ENCODE measurements at regions not wholly inside any gene's neighbourhood (a gene's known extent, or its start where the extent isn't known, plus 50 kb on each side); places are given as distances from the start of the nearest gene placed in this dataset.
"Not testable (repeated sequence)": the region's sequence is repeated elsewhere in the genome, so short reads cannot be mapped to it uniquely, and the experiment has no call there.

DNA sequence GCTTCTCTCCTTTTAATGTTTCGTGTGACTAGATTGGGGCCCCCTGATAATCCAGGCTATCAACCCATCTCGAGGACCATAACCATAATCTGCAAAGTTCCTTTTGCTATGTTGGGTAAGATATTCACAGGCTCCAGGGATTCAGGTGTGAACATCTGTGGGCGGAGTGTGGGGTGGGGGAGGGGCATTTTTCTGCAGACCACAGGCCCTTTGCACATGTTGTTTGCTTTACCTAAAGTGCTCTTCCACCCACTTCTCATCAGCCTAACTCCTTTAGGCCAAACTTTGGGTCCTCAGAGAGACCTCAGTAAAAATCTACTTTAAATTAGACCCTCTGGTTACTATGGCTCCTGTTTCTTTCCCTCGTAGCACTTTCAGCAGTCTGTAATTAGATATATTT is 284.4 kb downstream of the WDR11 start:
- no peak for DNase-seq (ENCODE audit: low read depth)

DNA sequence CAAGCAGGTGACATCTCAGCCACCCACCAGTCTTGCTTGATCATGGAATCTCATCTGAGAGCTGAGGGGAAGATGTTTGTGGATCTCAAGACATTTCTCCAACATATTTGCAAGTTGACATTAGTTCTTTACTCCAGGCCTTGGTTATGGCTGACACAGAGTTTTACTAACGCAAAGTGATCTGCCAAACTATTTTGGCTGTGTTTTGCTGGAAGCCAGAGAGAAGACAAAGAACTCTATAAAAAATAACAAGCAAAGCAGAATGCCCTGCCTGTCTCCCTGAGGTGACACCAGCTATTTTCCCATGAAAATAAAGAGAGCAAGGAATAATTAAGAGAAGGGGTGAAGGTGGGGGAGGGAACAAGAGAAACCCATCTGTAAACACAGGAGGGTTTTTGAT is 286.4 kb downstream of the WDR11 start:
- no peak for DNase-seq (ENCODE audit: low read depth)

DNA sequence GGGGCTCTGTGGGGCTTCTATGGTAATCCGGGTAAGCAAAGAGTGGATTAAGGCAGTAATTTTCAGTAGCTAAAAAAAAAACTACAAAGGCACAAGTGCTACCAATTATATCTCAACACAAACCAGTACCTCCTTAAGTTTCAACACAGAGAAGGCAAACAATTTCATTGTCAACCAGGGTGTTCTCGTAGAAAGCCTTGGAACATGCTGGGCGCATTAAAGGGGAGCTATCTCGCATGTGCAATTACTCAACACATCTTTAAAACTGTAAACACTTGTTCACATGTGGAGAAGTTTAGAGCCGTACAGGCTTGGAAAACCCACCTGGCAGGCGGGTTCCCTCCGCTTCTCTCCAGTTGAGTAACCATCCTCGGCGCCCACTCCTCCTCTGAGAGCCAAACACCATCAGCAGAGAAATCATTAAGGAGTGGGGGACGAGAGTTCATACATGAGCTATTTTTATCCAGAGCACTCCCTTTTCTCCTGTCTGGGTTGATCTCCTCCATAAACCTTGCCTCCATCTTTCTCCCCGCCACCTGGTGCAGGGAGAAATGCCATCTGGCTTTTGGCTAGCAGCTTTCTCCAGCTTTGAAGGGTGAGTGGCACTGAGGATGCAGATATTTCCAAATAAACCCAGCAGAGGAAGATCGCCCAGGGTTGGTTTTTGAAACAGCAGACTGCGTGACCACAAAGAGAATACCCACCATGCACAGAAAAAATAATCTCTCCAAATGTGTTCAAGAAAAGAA is 287.1 kb downstream of the WDR11 start:
- no peak for DNase-seq (ENCODE audit: low read depth)

DNA sequence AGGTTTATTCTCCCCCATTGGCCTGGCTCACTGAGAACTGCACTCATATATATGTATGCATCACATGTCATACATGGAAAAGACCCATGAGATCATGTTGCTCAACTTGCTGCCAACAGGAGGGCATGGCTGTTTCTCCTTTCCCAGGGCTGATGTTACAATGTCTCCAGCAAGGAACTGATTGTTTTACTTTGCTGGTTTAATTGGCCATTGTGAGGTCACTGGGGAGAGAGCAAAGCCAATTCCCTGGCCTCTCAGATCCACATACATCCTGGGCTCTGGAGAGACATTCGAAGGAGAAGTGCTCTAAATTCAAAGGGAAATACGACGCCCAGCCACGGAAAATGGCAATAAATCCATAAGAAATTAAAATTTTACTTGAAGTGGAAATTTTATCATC is 287.8 kb downstream of the WDR11 start:
- DNase-seq (ENCODE audit: low read depth) = no peak

DNA sequence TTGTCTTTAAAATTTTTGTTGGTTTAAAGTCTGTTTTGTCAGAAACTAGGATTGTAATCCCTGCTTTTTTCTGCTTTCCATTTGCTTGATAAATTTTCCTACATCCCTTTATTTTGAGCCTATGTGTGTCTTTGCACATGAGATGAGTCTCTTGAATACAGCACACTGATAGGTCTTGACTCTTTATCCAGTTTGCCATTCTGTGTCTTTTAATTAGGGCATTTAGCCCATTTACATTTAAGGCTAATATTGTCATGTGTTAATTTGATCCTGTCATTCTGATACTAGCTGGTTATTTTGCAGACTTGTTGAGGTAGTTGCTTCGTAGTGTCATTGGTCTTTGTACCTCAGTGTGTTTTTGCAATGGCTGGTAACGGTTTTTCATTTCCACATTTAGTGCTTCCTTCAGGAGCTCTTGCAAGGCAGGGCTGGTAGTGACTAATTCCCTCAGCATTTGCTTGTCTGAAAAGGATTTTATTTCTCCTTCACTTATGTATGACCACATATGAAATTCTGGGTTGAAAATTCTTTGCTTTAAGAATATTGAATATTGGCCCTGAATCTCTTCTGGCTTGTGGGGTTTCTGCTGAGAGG is 294.7 kb downstream of the WDR11 start:
- DNase-seq (ENCODE audit: low read depth) = not testable (repeated sequence)

DNA sequence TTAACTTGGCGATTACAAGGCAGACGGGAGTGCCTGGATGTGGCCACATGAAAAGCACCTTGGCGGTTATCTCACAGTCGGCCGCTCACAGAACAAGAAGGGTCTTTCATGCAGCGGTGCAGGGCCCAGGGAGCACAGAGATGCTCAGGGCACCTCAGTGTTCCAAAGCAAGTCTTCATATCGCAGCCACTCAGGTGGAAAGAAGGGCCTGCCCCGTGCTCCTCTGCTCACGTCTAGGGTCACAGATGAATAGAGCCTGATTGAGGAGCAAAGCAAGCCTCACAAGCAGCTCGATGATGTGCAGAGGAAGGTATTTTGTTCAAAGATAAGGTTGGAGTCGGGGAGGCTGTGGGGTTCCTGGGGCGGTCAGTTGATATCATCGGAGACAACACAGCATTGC is 297.8 kb downstream of the WDR11 start:
- no peak for DNase-seq (ENCODE audit: low read depth)

DNA sequence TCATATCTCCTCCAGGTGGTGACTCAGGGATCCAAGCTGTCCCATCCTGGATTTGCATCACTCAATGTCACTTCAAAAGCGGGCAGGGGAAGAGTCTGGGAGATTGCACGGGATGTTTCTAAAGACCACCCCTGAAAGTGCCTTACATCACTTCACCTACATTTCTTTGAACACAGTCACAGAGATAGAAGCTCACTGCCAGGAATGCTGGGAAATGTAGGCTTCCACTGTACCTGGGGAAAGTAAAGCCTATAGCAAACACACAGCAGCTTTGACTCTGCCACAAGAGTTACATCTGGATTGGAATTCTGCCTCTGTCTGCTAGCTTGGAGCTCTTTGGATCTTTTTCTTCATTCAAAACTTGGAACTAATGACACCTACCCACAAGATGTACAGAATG is 300.9 kb downstream of the WDR11 start:
- DNase-seq (ENCODE audit: low read depth) = no peak

DNA sequence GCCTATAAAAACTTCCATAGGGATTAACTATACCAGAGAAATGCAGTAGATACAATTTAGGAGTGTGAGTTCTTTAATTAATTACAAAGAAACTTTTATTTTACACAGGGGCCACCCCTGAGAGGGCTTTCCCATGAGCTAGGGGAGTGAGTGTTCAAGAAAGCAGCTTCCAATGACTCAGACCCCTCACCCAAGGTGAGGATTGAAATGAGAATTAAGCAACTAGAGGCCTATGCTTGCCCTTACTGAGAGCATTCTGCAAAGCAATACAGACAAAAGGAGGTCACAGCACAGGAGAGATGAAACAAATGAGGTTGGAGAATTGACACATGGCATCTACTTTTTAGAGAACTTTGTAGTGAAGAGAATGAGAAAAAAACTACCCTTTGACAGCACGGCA is 301.8 kb downstream of the WDR11 start:
- no peak for DNase-seq (ENCODE audit: low read depth)

DNA sequence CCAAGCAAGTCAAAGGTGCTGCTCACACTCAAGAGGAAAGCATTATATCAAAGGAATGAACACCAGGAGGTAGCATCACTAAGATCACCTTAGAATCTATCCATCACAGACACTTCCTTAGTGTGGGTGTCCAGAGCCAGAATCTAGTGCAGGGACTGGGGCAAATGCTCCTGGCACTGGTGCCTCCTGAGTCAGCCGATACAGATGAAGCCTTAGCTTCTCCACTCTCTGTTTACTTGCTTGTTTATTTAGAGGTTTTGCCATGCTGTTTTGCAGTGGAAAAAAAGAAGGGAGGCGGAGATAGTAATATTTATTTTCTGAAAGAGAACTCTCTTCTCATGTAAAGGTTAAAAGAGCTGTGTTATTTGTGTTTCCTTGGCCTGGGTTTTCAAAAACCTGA is 303.1 kb downstream of the WDR11 start:
- no peak for DNase-seq (ENCODE audit: low read depth)

DNA sequence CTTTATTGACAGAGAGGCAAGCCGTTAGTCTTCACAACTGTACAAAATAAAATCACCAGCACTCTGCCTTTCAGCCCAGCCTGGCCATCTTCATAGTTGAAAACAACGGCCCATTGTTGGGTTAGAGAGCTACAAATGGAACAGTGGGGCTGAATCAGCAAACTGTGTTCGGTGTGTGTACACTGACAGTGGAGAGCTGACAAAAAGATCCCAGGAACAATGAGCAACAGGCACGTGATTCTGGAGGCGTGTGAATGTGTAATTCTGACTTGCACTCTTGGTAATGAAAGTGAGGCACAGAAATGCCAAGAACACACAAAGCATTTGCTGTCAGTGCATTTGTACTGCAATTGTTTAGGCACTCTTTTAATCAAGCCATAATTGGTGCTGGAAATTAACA is 303.7 kb downstream of the WDR11 start:
- DNase-seq (ENCODE audit: low read depth) = no peak

DNA sequence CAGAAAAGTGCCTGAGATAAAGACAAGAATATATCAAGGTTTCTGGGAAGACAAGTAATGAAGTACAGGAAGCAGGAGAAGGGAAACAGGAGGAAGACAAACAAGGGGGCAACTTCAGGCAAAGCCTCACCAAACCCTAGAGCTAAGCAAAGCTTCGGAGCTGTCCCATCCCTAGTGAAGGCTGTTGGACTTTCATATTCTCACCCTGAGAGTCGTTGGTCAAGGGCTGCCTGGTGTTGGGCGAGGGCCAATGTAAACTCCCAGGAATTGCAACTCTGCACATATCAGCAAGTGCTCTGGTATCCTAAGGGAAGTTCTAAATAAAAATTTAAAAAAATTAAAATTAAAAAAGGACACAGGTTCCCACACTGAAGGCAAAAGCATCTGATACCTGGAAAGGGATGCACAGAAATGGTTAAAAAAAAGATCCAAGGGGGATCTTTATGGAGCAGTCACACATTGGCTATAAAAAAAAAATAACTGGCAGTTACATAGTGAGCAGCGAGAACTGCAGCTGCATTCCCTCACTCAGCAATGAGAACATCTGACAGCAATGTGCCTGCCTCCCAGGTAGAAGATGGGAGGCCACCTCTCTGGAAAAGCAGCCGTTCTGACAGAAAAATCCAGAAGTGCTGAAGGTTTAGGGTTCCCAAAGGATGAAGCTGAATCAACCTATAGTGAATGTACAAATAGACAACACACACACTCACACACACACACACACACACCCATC is 304.7 kb downstream of the WDR11 start:
- no peak for DNase-seq (ENCODE audit: low read depth)

DNA sequence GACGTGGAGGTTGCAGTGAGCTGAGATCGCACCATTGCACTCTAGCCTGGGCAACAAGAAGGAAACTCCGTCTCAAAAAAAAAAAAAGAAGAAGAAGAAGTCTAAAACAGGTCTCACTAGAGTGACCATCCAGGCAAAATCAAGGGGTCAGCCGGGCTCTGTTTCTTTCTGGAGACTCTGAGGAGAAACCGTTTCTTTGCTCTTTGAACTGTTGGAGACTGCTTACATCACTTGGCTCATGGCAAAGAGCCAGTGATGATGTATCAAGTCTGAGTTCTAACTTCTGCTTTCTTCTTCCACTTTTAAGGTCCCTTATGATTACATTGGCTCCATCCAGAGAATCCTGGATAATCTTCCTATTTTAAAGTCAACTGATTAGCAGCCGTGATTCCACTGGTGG is 306.8 kb downstream of the WDR11 start:
- no peak for DNase-seq (ENCODE audit: low read depth)

DNA sequence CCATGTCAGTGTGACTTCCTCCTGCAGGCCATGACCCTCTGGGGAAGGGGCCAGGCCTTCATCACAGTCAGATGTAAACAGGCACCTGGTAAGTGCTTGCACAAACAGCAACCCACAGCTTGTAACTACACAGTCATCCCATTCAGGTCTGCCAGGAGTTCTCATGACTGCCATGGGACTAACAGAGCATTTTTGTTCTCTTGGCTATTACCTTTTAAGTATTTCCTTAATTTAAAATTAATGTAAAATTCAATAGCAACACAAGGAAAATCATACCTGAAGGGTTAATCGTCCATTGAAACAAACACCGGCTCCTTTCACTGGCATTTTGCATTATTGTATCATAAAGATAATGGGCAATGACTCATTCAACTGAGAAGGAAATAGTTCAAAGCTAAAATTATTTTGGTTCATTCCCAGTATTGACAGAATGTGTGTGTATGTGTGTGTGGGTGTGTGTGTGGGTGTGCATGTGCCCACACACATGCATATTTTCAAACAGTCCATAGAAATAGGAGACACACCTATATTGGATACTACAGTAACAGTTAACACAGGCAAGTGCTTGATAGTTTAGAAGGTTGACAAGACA is 307.9 kb downstream of the WDR11 start:
- no peak for DNase-seq (ENCODE audit: low read depth)

DNA sequence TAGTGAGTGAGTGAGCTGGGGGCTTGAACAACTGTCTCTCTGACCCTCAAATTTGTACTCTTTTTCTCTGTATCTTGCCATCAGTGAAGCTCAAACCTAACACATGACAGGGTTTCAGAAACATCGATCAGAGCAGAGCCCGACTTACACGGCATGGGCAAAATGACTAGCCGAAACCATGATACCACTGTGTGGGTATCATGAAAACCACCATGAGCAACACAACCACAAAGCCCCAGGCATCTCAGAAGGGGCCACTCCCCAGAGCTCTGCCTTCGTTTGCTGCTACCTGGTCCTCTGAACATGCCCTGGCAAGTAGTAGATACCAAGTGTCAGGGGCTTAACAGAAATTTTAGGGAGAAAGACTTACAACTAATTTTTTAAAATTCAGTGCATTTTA is 308.5 kb downstream of the WDR11 start:
- DNase-seq (ENCODE audit: low read depth) = peak; percentile 22

DNA sequence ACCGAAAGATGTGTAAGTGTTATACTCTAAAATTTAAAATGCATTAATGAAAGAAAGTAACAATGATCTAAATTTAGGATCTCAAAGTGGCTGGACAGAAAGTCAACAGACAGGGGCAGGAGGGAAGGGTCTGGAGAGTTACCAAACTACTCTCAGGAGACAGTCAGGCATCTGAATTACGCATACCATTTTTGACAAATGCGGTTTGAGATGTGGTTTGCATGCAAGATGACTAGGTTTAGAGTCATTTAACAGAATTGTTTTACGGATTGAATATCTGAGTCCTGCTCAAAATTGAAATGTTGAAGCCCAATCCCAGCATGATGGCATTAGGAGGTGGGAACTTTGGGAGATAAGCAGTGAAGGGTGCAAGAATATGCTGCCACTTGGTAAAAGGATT is 314.1 kb downstream of the WDR11 start:
- no peak for DNase-seq (ENCODE audit: low read depth)

DNA sequence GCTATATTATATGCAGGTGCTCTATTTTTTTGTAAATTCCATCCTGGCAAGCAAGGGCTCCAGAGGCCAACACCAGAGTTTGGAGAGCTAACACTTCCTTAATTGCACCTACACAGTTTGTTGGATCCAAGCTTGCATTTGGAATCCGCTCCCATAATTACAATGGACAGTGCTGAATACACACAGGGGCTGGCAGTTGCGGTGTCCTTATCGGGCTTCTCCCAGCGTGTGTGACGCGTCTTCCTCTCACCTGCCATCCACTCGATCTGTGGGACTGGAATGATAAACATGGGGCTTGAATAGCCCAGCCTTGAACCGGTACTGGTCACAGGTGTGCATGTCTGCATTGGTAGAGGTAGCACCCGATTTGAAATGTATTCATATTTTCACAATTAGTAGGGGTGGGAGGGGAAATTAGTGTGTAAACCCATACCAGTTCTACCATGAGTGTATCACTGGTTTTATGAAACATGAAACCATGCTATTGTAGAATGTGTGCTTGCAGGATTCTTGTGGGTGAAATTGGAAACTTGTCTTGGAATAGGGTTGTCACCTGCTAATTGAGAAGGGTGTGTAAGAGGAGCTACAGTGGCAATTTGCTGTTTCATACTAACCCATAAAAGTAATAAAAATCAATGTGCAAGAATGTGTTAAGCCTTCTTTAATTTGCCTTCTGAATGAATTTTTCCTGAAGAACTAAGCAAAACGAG is 316.5 kb downstream of the WDR11 start:
- DNase-seq (ENCODE audit: low read depth) = no peak

DNA sequence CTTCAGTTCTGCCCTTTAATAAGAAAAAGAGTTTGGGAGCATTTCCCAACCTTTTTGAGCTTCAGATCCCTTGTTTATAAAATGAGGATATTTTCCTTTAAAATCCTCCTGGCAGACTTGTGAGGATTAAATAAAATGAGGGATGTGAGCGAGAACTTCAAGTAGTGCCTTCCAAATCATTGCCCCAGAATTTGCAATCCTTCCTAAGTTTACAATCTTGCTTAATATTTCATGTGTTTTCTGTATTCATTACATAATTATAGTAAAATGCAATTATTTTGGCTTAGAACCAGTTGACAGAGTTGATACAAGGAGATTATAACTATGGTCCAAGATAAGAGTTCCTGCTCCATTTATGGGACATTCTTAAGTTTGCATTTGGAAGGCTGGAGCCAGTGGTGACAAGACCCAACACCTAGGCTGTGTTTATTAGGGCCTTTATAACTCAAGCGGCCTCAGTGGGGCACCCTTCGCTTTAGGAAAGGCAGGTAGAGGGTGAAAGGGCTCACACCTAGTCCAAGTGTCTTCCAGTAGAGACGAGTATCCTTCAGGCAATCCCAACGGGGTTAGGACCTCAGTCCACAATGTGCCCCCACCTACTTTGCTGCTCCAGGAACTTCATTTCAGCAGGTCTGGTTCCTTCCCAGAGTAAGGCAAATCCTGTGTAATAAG is 317.5 kb downstream of the WDR11 start:
- no peak for DNase-seq (ENCODE audit: low read depth)

DNA sequence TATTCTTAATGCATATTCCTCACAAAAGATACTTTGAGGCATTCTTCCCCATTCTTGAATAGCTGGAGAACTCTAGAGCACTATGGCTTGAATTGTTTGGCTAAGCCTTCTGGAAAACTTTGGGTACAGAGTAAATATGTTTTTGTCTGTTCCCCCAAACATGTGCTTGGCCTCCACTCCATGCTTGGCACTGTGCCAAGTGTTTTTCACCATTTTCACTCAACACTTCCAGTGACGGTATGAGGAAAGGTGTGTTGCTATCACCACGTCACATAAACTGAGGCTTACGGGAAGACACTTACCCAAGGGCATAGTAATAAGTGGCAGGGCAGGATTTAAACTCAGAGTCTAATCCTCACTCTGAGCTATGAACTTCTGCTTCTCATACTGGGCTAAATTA is 318.2 kb downstream of the WDR11 start:
- no peak for DNase-seq (ENCODE audit: low read depth)

DNA sequence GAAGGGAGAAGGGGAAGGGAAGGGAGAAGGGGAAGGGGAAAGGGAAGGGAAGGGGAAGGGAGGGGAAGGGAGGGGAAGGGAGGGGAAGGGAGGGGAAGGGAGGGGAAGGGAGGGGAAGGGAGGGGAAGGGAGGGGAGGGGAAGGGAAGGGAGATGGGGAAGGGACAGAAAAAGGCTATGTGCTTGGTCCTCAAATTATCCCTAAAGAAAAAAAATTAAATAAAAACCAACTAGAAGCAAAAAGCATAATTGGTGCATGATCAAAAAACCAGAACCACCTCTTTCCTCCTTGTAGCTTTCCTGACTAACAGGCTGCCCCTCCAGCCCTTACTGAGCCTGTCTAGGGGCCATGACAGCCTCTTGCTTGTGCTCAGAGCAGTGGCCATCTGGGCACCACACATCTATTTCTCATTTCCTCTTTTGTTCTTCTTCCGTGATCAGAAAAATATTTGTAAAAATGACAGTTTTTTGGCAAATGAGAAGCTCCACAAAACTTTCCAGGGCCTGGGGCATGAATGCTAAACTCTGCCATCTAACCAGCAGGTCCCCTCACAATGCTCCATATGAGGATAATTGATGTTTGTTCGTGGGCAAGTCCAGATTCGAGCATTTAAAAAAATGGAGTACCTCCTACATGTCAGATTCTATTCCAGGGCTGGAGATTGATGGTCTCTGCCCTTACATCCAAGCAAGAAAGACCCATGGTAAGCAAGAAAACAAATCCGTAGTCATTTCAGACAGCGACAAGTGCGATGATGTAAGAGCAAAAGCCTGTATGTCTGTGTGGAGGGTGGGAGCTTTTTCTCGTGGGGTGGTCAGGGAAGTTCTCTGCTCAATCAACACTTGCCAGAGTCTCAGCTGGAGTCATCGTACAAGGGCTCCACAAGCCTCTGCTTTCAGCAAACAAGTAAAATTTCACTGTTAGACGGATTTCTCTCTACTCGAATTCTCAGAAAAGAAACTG is 320.9 kb downstream of the WDR11 start:
- DNase-seq (ENCODE audit: low read depth) = no peak

DNA sequence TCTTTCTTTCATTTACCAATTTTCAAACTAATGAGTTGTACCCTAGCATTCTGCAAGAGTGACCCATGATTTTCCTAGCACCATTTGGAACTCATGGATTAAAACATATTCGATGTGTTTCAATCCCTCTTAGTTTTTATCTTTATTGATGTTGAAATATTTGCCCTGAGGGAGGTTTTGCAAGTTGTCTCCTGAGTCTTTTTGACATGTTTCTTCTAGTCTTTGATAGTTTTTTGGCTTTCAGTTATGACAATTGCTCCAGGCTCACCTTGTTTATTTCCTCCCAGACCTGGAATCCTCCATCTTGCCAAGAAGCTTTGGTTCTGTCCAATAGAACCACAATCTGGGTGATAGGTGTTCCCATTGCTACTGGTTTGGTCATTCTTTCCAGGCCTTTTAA is 327.8 kb downstream of the WDR11 start:
- no peak for DNase-seq (ENCODE audit: low read depth)

DNA sequence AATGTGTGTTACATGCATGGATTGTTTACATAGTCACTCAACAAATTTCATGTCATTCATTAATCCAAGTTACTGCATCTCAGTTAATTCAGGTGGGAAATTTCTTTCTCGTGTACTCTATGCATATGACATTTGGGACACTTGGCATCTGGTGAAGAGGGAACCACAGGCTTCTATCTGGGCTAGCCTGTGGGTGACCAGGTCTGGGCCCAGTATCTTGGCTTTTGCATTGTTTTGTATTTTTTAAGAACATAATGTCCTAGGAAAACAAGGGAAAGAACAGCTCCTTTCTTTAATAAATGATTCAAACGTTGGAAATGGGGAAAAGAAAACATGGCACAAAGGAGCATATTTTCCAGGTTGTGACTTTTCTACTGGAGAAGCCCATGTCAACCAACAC is 331.1 kb downstream of the WDR11 start:
- no peak for DNase-seq (ENCODE audit: low read depth)

All from activated T-cell treated with anti-CD3 and anti-CD28 coated beads for 48 hours (primary cell).